GM18498 (cell line): ENCODE measurements at regions not wholly inside any gene's neighbourhood (a gene's known extent, or its start where the extent isn't known, plus 50 kb on each side); places are given as distances from the start of the nearest gene placed in this dataset.

ENCODE experiments used
- ATAC-seq: cut with Tn5 transposase; IDR thresholded peaks from one replicate; pipeline ENCODE4 v1.9.1; 2021; ENCODE audit warnings: mild to moderate bottlenecking, moderate library complexity; ENCODE audit not compliant: unreplicated experiment

DNA sequence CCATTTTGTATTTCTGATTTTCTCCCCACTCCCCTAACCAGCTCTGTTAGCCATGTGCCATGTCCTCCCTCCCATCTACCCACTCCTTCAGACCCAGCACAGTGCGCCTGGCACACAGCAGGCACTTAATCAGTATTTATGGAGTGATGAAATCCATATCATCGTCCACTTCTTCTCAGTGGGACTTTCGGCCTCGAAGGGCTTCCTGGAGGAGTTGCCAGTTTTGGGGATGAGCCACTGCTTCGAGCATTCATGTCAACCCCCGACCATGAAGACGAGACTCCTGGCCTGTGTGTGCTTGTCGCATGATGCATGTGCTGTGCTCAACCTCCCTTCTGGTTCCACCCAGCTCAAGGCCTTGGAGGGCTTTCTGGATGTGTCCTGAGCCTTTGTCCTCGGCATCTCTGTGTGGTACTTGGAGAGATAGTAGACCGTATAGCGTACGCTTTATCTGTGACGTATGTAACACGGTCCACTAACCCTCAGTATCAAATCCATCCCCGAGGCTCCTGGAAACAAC is 119.5 kb upstream of the RTL1 start:
- ATAC-seq = no peak

DNA sequence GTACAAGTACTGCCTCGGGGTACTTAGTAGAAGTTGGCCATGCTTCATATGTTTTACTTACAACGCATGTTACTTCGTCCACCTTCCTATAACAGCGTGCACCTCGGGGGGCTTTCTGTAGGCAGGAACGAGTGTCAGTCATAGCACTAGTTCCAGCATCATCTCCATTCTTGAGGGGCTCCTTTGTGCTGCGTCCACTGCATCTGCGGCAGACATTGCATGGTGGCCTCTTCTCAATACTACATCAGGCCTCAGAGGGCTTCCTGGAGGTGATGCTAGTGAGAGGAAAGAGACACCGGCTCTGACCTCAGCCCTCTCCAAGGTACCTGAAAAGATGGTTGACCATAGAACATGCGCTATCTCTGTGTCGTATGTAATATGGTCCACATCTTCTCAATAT is 121.2 kb upstream of the RTL1 start:
- ATAC-seq = no peak

- ATAC-seq = no peak
These were observed 121.6 kb upstream of the RTL1 start for GRCh38 chr14:101025131-101025530.

DNA sequence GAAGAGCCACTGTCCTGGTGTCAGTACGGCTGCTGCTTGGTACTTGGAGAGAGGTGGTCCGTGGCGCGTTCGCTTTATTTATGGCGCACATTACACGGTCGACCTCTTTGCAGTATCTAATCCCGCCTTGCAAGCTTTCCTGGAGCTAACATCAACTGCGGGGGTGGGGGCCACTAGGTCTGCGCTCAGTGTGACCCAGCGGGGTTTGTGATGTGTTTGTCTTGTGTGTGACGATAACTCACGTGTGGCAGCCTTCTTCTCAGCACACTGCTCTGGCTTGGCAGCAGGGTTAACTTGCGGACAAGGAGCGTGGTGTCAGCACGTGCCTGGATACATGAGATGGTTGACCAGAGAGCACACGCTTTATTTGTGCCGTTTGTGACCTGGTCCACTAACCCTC is 122.2 kb upstream of the RTL1 start:
- no peak for ATAC-seq

DNA sequence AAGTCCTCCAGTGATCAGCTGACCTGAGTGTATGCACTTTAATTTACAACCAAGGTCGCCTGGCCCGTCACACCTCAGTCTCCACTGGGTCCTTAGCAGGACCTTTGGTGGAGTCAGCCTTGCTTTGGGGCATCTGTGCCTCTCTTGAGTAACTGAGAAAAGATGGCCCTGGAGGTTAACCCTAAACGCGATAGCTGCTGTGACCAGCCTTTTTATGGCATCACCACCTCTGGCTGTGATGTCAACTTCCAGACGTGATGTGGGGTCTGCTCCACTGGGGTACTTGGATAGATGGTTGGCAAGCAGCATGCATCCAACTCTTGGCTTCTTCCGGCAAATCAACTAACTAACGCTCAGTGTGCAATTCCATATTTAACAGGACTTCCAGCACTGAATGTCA is 122.8 kb upstream of the RTL1 start:
- no peak for ATAC-seq

- ATAC-seq = no peak
These were observed 123.8 kb upstream of the RTL1 start for GRCh38 chr14:101027291-101027690.

DNA sequence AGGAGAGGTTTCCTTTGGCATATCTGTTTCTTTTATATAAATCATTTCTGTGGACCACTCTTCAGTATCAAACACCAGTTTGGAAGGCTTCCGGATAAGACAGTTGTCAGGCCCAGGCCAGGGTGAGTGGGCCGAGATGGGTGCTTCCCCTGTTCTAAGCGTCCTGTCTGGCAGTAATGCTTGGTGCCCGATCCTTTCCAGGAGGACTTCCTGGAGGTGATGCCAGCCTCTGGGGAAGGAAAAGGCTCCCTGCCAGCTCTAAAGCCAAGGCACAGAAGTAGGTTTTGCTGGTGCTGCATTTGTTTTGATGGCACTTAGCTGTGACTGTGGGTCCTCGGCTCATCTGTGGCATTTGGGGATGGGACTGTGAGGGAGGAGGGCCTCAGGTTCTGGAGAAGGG is 124.4 kb upstream of the RTL1 start:
- no peak for ATAC-seq

- no peak for ATAC-seq
These were observed 125.6 kb upstream of the RTL1 start for GRCh38 chr14:101028971-101029667.

GRCh38 chr14:101029668-101030290 is 126.3 kb upstream of the RTL1 start:
- no peak for ATAC-seq

GRCh38 chr14:101030586-101030985 is 127.1 kb upstream of the RTL1 start:
- ATAC-seq = no peak

DNA sequence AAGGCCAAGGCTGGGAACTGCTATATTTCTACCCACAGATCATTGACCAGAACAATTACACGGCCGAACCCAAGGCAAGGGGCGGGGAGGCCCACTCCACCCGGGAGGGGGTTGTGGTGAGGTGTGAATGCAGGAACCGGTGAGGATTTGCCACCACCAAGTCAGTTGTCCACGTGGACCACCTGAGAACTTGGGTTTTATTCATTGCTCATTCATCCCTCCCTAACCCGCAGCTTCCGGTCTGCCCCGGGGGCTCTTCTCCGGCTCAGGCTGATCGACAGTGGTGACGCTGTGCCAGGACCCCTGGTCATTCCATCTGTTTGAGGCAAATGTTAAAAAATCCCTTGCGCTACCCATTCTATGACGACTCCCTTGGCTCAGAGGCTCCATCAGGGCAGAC is 127.7 kb upstream of the RTL1 start:
- ATAC-seq = no peak

DNA sequence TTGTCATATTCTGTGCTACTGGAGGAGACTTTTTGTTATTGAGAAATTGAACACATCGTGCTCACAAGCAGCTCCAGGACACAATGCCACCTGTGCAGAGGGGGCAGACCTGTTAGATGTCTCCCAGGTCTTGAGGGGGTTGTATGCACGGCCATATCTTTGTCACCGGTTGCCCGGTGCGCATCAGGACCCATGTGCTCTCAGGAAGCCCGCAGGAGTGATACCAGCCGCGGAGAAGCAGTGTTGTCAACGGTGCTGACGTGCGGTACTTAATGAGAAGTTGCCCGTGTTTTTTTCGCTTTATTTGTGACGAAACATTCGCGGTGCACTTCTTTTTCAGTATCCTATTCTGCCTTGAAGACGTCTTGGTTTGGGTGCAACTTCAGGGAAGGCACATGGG is 128.2 kb upstream of the RTL1 start:
- ATAC-seq = no peak

DNA sequence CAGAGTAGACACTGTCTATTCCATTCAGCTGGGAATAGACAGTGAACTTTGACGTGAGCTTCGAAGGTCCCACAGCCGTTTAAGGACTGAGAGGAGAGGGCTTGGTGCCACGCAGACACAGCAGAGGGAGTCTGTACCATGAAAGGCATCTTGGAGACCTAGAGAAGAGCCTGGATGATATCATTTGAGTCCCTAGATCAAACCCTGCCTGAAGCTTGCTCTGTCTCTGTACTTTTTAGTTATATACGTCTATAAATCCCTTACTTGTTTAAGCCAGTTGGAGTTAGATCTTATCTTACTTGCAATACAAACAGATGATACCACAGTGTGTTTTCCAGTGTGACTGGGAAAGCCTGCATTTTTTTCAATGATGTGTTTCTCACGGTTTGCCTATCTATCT is 128.9 kb upstream of the RTL1 start:
- ATAC-seq = no peak

DNA sequence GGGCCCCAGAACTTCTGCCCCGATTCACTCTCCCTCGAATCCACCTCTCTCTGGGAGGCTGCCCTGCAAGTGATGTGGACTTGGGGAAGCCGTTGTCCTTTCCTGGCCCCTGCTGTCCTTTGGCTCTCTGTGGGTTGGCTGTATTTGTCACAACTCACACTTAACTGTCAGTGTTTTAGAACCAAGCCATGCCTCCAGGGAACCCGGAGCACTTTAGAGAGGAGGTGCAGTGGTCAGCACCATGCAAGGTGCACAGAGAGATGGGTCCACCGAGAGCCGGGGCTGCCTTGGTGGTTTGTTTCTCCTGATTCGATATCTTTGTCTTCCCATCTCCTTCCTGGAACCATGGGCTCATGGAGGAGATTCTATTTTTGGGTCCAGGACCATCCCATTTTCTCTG is 129.5 kb upstream of the RTL1 start:
- no peak for ATAC-seq

GRCh38 chr14:101033446-101034165 is 130.1 kb upstream of the RTL1 start:
- no peak for ATAC-seq

DNA sequence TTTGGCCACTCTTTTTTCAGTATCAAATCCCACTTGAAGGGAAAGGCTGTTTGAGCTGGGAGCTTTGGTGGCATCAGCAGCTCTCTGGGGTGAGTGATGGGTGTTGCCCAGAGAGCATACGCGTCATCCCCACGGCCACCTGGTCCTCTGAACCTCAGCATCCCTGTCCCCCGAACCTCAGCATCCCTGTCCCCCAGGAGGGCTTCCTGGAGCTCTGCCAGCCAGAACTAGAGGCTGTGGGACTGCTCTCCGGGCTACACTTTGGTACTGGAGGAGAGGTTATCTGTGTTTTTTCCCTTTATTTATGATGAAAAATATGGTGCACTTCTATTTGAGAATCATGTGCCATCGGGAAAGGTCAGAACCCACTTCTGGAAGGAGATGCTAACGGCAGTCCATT is 131.5 kb upstream of the RTL1 start:
- ATAC-seq = no peak

- ATAC-seq = no peak
These were observed 132.1 kb upstream of the RTL1 start for GRCh38 chr14:101035466-101036225.

DNA sequence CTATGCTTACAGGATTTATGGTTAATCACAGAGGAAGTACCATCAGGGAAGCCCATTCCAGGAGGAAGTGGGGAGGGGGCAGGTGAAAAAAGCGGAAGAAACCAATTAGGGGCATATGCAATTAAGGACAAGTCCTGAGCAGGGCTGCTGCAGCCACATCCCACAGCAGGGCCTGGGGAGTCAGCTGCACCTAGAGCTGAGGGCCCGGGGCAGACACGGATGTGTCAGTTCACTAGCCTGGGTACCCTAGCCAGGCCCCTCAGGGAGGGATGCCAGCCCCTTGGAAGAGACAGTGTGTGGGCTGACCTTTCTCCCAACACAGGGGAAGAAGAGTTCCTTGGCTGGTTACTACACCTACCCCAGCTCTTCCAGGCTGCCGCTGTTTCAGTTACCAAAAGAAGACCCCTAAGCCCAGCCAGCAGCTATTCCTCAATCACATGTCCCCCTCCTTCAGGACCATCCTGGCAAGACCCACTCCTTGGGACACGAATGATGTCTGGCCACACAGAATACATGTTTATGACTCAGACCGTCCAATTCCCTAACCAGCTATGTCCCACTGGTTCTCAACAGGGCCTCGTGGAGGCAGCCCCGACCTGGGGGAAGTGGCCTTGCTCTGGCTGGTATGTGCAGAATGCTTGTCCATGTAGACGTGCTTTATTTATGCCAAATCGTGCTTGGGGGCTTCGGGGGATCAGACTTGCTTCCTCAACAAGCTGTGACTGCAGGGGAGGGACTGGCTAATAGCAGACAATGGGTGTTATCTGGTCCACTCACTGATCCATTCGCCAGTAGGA is 133.7 kb upstream of the RTL1 start:
- ATAC-seq = no peak

- ATAC-seq = no peak
These were observed 135.7 kb upstream of the RTL1 start for GRCh38 chr14:101039031-101039754.

- ATAC-seq = no peak
These were observed 136.2 kb upstream of the RTL1 start for GRCh38 chr14:101039755-101040138.
